Naive thymus-derived CD4-positive, alpha-beta T cell (primary cell): ENCODE measurements at regions not wholly inside any gene's neighbourhood (a gene's known extent, or its start where the extent isn't known, plus 50 kb on each side); places are given as distances from the start of the nearest gene placed in this dataset.

Source experiments
- ATAC-seq: fragments of 150-1000 bp; cut with Tn5 transposase; 2 replicates; pipeline ENCODE4 v1.10.0; 2021; ENCODE audit warnings: mild to moderate bottlenecking, moderate library complexity
- CTCF ChIA-PET: fragments of 350-600 bp; sonication (Branson Sonifier 250); formaldehyde crosslinking; loops from one replicate; lab custom pipeline; 2021; ENCODE audit warnings: antibody characterized with exemption; lab: Charles Lee
- POLR2A ChIA-PET: fragments of 350-600 bp; sonication (Branson Sonifier 250); formaldehyde crosslinking; loops from one replicate; lab custom pipeline; 2021; ENCODE audit warnings: antibody characterized with exemption, inconsistent platforms; lab: Charles Lee
- DNase-seq, 9 donors: peaks; one replicate each; pipeline versions ENCODE4 v3.0.0 to v3.0.0-alpha.2; 2020 to 2022; ENCODE audit warnings: mixed read lengths in 1 of 9
- H3K27ac ChIP-seq: one replicate; pipeline ENCODE4 v1.7.0; 2013; ENCODE audit warnings: mild to moderate bottlenecking, low read depth, low read length, moderate library complexity
- H3K27me3 ChIP-seq, 2 donors: one replicate each; pipeline ENCODE4 v1.7.0; 2013; ENCODE audit warnings: low read length in 2 of 2, mild to moderate bottlenecking in 2 of 2, moderate library complexity in 2 of 2; ENCODE audit not compliant: control insufficient read depth in 2 of 2, insufficient read depth in 2 of 2
- H3K36me3 ChIP-seq, 3 experiments: 1 replicate in 2 of 3; 2 replicates in 1 of 3; pipeline ENCODE4 v1.7.0; 2013; ENCODE audit warnings: low read length in 3 of 3, mild to moderate bottlenecking in 3 of 3, moderate library complexity in 1 of 3; ENCODE audit not compliant: insufficient read depth in 3 of 3, control insufficient read depth in 2 of 3
- H3K4me1 ChIP-seq, 2 donors: one replicate each; pipeline ENCODE4 v1.7.0; 2013; ENCODE audit warnings: low read length in 2 of 2, mild to moderate bottlenecking in 2 of 2, moderate library complexity in 1 of 2; ENCODE audit not compliant: control insufficient read depth in 2 of 2, insufficient read depth in 2 of 2
- H3K4me3 ChIP-seq: 2 replicates; pipeline ENCODE4 v1.7.0; 2013; ENCODE audit warnings: mild to moderate bottlenecking, low read length
- H3K9me3 ChIP-seq, 3 experiments: 1 replicate in 2 of 3; 2 replicates in 1 of 3; pipeline ENCODE4 v1.7.0; 2013; ENCODE audit warnings: low read length in 3 of 3; ENCODE audit not compliant: control insufficient read depth in 2 of 3
- H3K27ac Mint-ChIP-seq, 9 donors: one replicate each; pipeline ENCODE4 v1.8.0; 2020 to 2022; ENCODE audit warnings: mixed read lengths in 9 of 9, mild to moderate bottlenecking in 8 of 9, moderate library complexity in 5 of 9, inconsistent platforms in 2 of 9
- H3K27me3 Mint-ChIP-seq, 5 donors: one replicate each; pipeline ENCODE4 v1.8.0; 2021 to 2022; ENCODE audit warnings: mixed read lengths in 5 of 5, mild to moderate bottlenecking in 1 of 5
- H3K36me3 Mint-ChIP-seq, 5 donors: one replicate each; pipeline ENCODE4 v1.8.0; 2020 to 2022; ENCODE audit warnings: mixed read lengths in 5 of 5, mild to moderate bottlenecking in 3 of 5, inconsistent platforms in 1 of 5
- H3K4me1 Mint-ChIP-seq, 7 donors: one replicate each; pipeline ENCODE4 v1.8.0; 2020 to 2022; ENCODE audit warnings: mixed read lengths in 7 of 7, mild to moderate bottlenecking in 3 of 7, inconsistent platforms in 1 of 7
- H3K4me3 Mint-ChIP-seq, 10 donors: one replicate each; pipeline ENCODE4 v1.8.0; 2020 to 2022; ENCODE audit warnings: mild to moderate bottlenecking in 10 of 10, mixed read lengths in 10 of 10, moderate library complexity in 6 of 10, inconsistent platforms in 2 of 10
- H3K9me3 Mint-ChIP-seq, 11 donors: one replicate each; pipeline ENCODE4 v1.8.0; 2020 to 2022; ENCODE audit warnings: mixed read lengths in 11 of 11, mild to moderate bottlenecking in 4 of 11, inconsistent platforms in 1 of 11, moderate library complexity in 1 of 11
- intact Hi-C, 2 donors: fragments of 100-400 bp; cut with micrococcal nuclease; formaldehyde crosslinking; loops; one replicate each; pipeline ENCODE4 v1.15.1; 2023

- Mint-ChIP-seq H3K4me1 (no peaks in the 10 kb centered on the region), H3K27ac (peak overlapping the region in 1 of 9 donors; percentile 69), H3K27me3 (no peaks in the 10 kb centered on the region), H3K9me3 (peaks cover 0 to 4% (median 0%) of the 10 kb centered on the region in 11 donors), H3K36me3 (no peaks in the 10 kb centered on the region), H3K4me3 (no peak overlapping the region)
- no peak overlapping the region for H3K27ac ChIP-seq
- H3K36me3 ChIP-seq = no peaks in the 10 kb centered on the region
- no peak overlapping the region for H3K4me3 ChIP-seq
- no peaks in the 10 kb centered on the region for H3K9me3 ChIP-seq
- ChIA-PET POLR2A (no interaction called here), CTCF (no interaction called here)
- intact Hi-C loops = no loop called here
- H3K27me3 ChIP-seq = no peaks in the 10 kb centered on the region
- ATAC-seq (no peak), DNase-seq (no peak)
- H3K4me1 ChIP-seq = no peaks in the 10 kb centered on the region
Observed at GRCh38 chr2:194559964-194560363, 1097.1 kb upstream of the SLC39A10 start.

GRCh38 chr2:194559523-194559922 is 1097.5 kb upstream of the SLC39A10 start:
- Mint-ChIP-seq H3K4me3 (no peak overlapping the region), H3K27ac (no peak overlapping the region), H3K36me3 (no peaks in the 10 kb centered on the region), H3K27me3 (no peaks in the 10 kb centered on the region), H3K9me3 (peaks cover 0 to 4% (median 0%) of the 10 kb centered on the region in 11 donors), H3K4me1 (no peaks in the 10 kb centered on the region)
- H3K4me1 ChIP-seq = no peaks in the 10 kb centered on the region
- intact Hi-C loops = no loop called here
- POLR2A ChIA-PET = no interaction called here
- no peak for DNase-seq
- no peak overlapping the region for H3K4me3 ChIP-seq
- H3K36me3 ChIP-seq = no peaks in the 10 kb centered on the region
- H3K9me3 ChIP-seq = no peaks in the 10 kb centered on the region
- no peak overlapping the region for H3K27ac ChIP-seq
- H3K27me3 ChIP-seq = no peaks in the 10 kb centered on the region
- CTCF ChIA-PET = no interaction called here
- ATAC-seq = no peak

DNA sequence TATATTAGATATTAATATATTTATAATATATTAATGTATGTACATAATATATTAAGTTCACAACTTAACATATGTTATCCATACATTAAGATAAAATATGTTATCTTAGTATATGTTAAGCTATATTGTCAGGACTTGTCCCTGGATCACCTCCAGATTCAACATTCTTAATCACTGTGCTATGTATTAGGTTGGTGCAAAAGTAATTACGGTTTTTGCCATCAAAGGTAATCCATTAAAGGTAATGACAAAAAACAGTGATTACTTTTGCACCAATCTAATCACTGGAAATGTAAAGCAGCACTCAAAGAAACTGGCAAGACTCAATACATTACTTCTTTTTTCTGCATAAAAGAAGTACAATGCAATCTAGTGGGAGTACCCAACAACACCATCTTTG is 1099.0 kb upstream of the SLC39A10 start:
- DNase-seq (no peak), ATAC-seq (no peak)
- Mint-ChIP-seq H3K4me3 (no peak overlapping the region), H3K9me3 (peaks cover 0 to 4% (median 0%) of the 10 kb centered on the region in 11 donors), H3K4me1 (no peaks in the 10 kb centered on the region), H3K27ac (no peak overlapping the region), H3K27me3 (peaks cover 0 to 6% (median 0%) of the 10 kb centered on the region in 5 donors), H3K36me3 (no peaks in the 10 kb centered on the region)
- Histone ChIP-seq H3K4me3 (no peak overlapping the region), H3K27me3 (no peaks in the 10 kb centered on the region), H3K9me3 (no peaks in the 10 kb centered on the region), H3K36me3 (no peaks in the 10 kb centered on the region), H3K27ac (no peak overlapping the region), H3K4me1 (no peaks in the 10 kb centered on the region)
- POLR2A ChIA-PET = no interaction called here
- intact Hi-C loops = no loop called here
- CTCF ChIA-PET = no interaction called here

- no peaks in the 10 kb centered on the region for H3K27me3 ChIP-seq
- no peaks in the 10 kb centered on the region for H3K36me3 ChIP-seq
- H3K4me3 Mint-ChIP-seq = no peak overlapping the region
- no peaks in the 10 kb centered on the region for H3K36me3 Mint-ChIP-seq
- DNase-seq = no peak
- POLR2A ChIA-PET = no interaction called here
- CTCF ChIA-PET = no interaction called here
- peaks cover 0 to 6% (median 0%) of the 10 kb centered on the region in 5 donors for H3K27me3 Mint-ChIP-seq
- no peak overlapping the region for H3K4me3 ChIP-seq
- no peaks in the 10 kb centered on the region for H3K4me1 Mint-ChIP-seq
- no peaks in the 10 kb centered on the region for H3K9me3 ChIP-seq
- H3K27ac Mint-ChIP-seq = no peak overlapping the region
- intact Hi-C loops = no loop called here
- H3K27ac ChIP-seq = no peak overlapping the region
- H3K4me1 ChIP-seq = no peaks in the 10 kb centered on the region
- no peak for ATAC-seq
- H3K9me3 Mint-ChIP-seq = peaks cover 0 to 3% (median 0%) of the 10 kb centered on the region in 11 donors
Observed at GRCh38 chr2:194556629-194557028, 1100.4 kb upstream of the SLC39A10 start.

DNA sequence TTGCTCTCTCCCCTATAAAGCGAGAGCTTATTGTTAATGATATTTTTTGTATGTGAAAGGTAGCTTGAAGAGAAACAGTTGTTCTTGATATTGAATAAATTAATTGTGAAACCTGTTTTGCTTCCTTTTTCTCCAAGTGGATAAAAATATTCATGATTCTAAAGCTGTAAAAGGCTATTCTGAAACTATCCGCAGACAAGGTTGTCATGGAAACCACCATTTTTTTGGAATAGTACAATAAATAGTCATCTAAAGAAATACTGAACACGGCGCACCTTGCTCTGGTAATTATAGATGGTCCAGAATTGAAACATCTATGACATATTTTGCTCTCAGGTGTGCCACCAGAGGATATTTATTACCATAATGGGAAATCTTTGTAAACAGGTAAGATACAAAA is 1103.0 kb upstream of the SLC39A10 start:
- Mint-ChIP-seq H3K27ac (no peak overlapping the region), H3K27me3 (peaks cover 0 to 6% (median 0%) of the 10 kb centered on the region in 5 donors), H3K9me3 (no peaks in the 10 kb centered on the region), H3K4me3 (no peak overlapping the region), H3K4me1 (no peaks in the 10 kb centered on the region), H3K36me3 (no peaks in the 10 kb centered on the region)
- no peaks in the 10 kb centered on the region for H3K4me1 ChIP-seq
- intact Hi-C loops = no loop called here
- CTCF ChIA-PET = no interaction called here
- H3K36me3 ChIP-seq = no peaks in the 10 kb centered on the region
- ATAC-seq (no peak), DNase-seq (no peak)
- H3K27me3 ChIP-seq = no peaks in the 10 kb centered on the region
- H3K9me3 ChIP-seq = no peaks in the 10 kb centered on the region
- POLR2A ChIA-PET = no interaction called here
- no peak overlapping the region for H3K27ac ChIP-seq
- H3K4me3 ChIP-seq = no peak overlapping the region

DNA sequence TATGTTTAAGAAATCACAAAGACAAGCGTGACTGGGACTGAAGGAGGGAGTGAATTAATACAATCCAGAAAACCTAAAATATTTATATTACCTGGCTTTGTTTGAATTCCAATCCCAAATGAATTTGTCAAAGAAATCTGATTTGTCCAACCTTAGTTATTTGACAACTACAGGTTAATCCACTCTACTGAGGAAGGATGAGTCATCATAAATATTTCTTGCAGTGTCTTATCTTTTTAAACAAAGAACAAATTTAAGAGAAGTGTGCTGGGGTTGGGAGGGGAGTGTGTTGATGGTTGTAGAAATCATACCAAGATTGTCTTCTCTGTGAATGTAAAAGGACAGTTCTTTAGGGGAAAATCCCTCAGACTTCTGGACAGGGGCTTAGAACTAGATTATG is 1106.3 kb upstream of the SLC39A10 start:
- ATAC-seq = no peak
- Histone ChIP-seq H3K36me3 (no peaks in the 10 kb centered on the region), H3K27me3 (no peaks in the 10 kb centered on the region), H3K4me3 (no peak overlapping the region), H3K9me3 (no peaks in the 10 kb centered on the region), H3K27ac (no peak overlapping the region), H3K4me1 (no peaks in the 10 kb centered on the region)
- CTCF ChIA-PET = no interaction called here
- POLR2A ChIA-PET = no interaction called here
- H3K36me3 Mint-ChIP-seq = no peaks in the 10 kb centered on the region
- no peaks in the 10 kb centered on the region for H3K9me3 Mint-ChIP-seq
- peaks cover 0 to 6% (median 0%) of the 10 kb centered on the region in 5 donors for H3K27me3 Mint-ChIP-seq
- no peak for DNase-seq
- no peaks in the 10 kb centered on the region for H3K4me1 Mint-ChIP-seq
- no peak overlapping the region for H3K4me3 Mint-ChIP-seq
- intact Hi-C loops = no loop called here
- no peak overlapping the region for H3K27ac Mint-ChIP-seq

GRCh38 chr2:194549387-194549786 is 1107.6 kb upstream of the SLC39A10 start:
- no peaks in the 10 kb centered on the region for H3K4me1 Mint-ChIP-seq
- Histone ChIP-seq H3K36me3 (no peaks in the 10 kb centered on the region), H3K27me3 (no peaks in the 10 kb centered on the region), H3K9me3 (no peaks in the 10 kb centered on the region), H3K4me3 (no peak overlapping the region), H3K4me1 (no peaks in the 10 kb centered on the region), H3K27ac (no peak overlapping the region)
- H3K4me3 Mint-ChIP-seq = no peak overlapping the region
- DNase-seq (no peak), ATAC-seq (no peak)
- H3K36me3 Mint-ChIP-seq = no peaks in the 10 kb centered on the region
- intact Hi-C loops = loop anchor here in 1 of 2 donors (5.0 kb wide), 2 partner anchors 1388 to 1788 kb away; no protein-coding TSS in a partner anchor
- ChIA-PET CTCF (no interaction called here), POLR2A (no interaction called here)
- no peaks in the 10 kb centered on the region for H3K9me3 Mint-ChIP-seq
- peaks cover 0 to 6% (median 0%) of the 10 kb centered on the region in 5 donors for H3K27me3 Mint-ChIP-seq
- H3K27ac Mint-ChIP-seq = no peak overlapping the region
